Natural killer cell (primary cell): ENCODE measurements at regions not wholly inside any gene's neighbourhood (a gene's known extent, or its start where the extent isn't known, plus 50 kb on each side); places are given as distances from the start of the nearest gene placed in this dataset.

ENCODE experiments used
- ATAC-seq, 3 donors: fragments of 150-1000 bp in 2 of 3; fragments of 200-7000 bp in 1 of 3; cut with Tn5 transposase; 1 replicate in 1 of 3; 2 replicates in 2 of 3; pipeline ENCODE4 v1.10.0; 2021; ENCODE audit warnings: mild to moderate bottlenecking in 2 of 3, moderate library complexity in 2 of 3
- DNase-seq, 2 donors: peaks; one replicate each; pipeline versions ENCODE4 v3.0.0 to v3.0.0-alpha.2; 2013 to 2021; ENCODE audit warnings: mixed read lengths in 1 of 2
- H3K27ac ChIP-seq: one replicate; pipeline ENCODE4 v1.5.1; 2013; ENCODE audit warnings: mild to moderate bottlenecking, low read length
- H3K27me3 ChIP-seq: one replicate; pipeline ENCODE4 v1.6.1; 2013; ENCODE audit warnings: low read length; ENCODE audit not compliant: control insufficient read depth, insufficient read depth
- H3K36me3 ChIP-seq: one replicate; pipeline ENCODE4 v1.6.1; 2013; ENCODE audit warnings: low read length; ENCODE audit not compliant: control insufficient read depth, insufficient read depth
- H3K4me1 ChIP-seq: one replicate; pipeline ENCODE4 v1.6.1; 2013; ENCODE audit warnings: low read length; ENCODE audit not compliant: control insufficient read depth, insufficient read depth
- H3K4me3 ChIP-seq: one replicate; pipeline ENCODE4 v1.5.1; 2013; ENCODE audit warnings: low read length
- H3K9me3 ChIP-seq: one replicate; pipeline ENCODE4 v1.6.1; 2013; ENCODE audit warnings: low read length; ENCODE audit not compliant: control insufficient read depth, insufficient read depth
- H3K27ac Mint-ChIP-seq, 2 donors: one replicate each; pipeline ENCODE4 v1.8.0; 2022; ENCODE audit warnings: mild to moderate bottlenecking in 2 of 2, mixed read lengths in 2 of 2, moderate library complexity in 1 of 2
- H3K27me3 Mint-ChIP-seq, 2 donors: one replicate each; pipeline ENCODE4 v1.8.0; 2022; ENCODE audit warnings: low read depth in 2 of 2, mixed read lengths in 2 of 2
- H3K36me3 Mint-ChIP-seq: one replicate; pipeline ENCODE4 v1.8.0; 2022; ENCODE audit warnings: mixed read lengths
- H3K4me1 Mint-ChIP-seq, 2 donors: one replicate each; pipeline ENCODE4 v1.8.0; 2022; ENCODE audit warnings: mixed read lengths in 2 of 2
- H3K4me3 Mint-ChIP-seq: one replicate; pipeline ENCODE4 v1.8.0; 2022; ENCODE audit warnings: mild to moderate bottlenecking, moderate library complexity, mixed read lengths
- H3K9me3 Mint-ChIP-seq, 2 donors: one replicate each; pipeline ENCODE4 v1.8.0; 2022; ENCODE audit warnings: mixed read lengths in 2 of 2
- CTCF ChIP-seq: fragments of 200-600 bp; IDR thresholded peaks from one replicate; pipeline ENCODE4 v1.8.0; 2022; ENCODE audit warnings: antibody characterized with exemption
- WGBS: methylation state at CpG from one replicate; pipeline ENCODE4 v1.1.7; 2013; ENCODE audit warnings: missing lambda C conversion rate; ENCODE audit not compliant: insufficient coverage; 5-methylcytosine and 5-hydroxymethylcytosine counted together
- intact Hi-C: fragments of 100-400 bp; cut with micrococcal nuclease; formaldehyde crosslinking; loops from one replicate; pipeline ENCODE4 v1.14.2; 2022

GRCh38 chr2:59149271-59149670 is 908.1 kb upstream of the FANCL start:
- Mint-ChIP-seq H3K27me3 (no peaks in the 10 kb centered on the region), H3K36me3 (no peaks in the 10 kb centered on the region), H3K9me3 (peaks cover 0 to 4% of the 10 kb centered on the region in 2 donors), H3K4me3 (no peak overlapping the region), H3K4me1 (no peaks in the 10 kb centered on the region), H3K27ac (no peak overlapping the region)
- H3K27ac ChIP-seq, result no peak overlapping the region
- no peak overlapping the region for H3K4me3 ChIP-seq
- no peak for ATAC-seq
- no peak for TF ChIP-seq CTCF
- H3K27me3 ChIP-seq, result no peaks in the 10 kb centered on the region
- H3K36me3 ChIP-seq, result no peaks in the 10 kb centered on the region
- no peaks in the 10 kb centered on the region for H3K9me3 ChIP-seq
- no peaks in the 10 kb centered on the region for H3K4me1 ChIP-seq
- intact Hi-C loops, result no loop called here
- DNase-seq, result no peak

GRCh38 chr2:59112258-59112657 is 871.1 kb upstream of the FANCL start:
- no peak for TF ChIP-seq CTCF
- H3K36me3 ChIP-seq, result no peaks in the 10 kb centered on the region
- H3K4me1 Mint-ChIP-seq, result no peaks in the 10 kb centered on the region
- ATAC-seq (no peak), DNase-seq (no peak)
- intact Hi-C loops, result no loop called here
- H3K4me3 ChIP-seq, result no peak overlapping the region
- H3K36me3 Mint-ChIP-seq, result no peaks in the 10 kb centered on the region
- H3K4me3 Mint-ChIP-seq, result no peak overlapping the region
- H3K9me3 ChIP-seq, result no peaks in the 10 kb centered on the region
- no peaks in the 10 kb centered on the region for H3K27me3 Mint-ChIP-seq
- no peak overlapping the region for H3K27ac Mint-ChIP-seq
- H3K4me1 ChIP-seq, result no peaks in the 10 kb centered on the region
- no peak overlapping the region for H3K27ac ChIP-seq
- no CpG with 5 or more reads among the region's 1 CpG for WGBS
- H3K9me3 Mint-ChIP-seq, result peaks cover 0 to 8% of the 10 kb centered on the region in 2 donors
- no peaks in the 10 kb centered on the region for H3K27me3 ChIP-seq

- Histone ChIP-seq H3K27me3 (no peaks in the 10 kb centered on the region), H3K4me1 (no peaks in the 10 kb centered on the region), H3K36me3 (no peaks in the 10 kb centered on the region), H3K4me3 (no peak overlapping the region), H3K27ac (no peak overlapping the region), H3K9me3 (peaks cover 6% of the 10 kb centered on the region)
- no peak for ATAC-seq
- H3K9me3 Mint-ChIP-seq, result peaks cover 9 to 17% of the 10 kb centered on the region in 2 donors
- intact Hi-C loops, result no loop called here
- H3K4me3 Mint-ChIP-seq, result no peak overlapping the region
- no peaks in the 10 kb centered on the region for H3K27me3 Mint-ChIP-seq
- no peak overlapping the region for H3K27ac Mint-ChIP-seq
- no peak for TF ChIP-seq CTCF
- WGBS, result 38% methylated on average over 2 of the region's 2 CpGs
- peaks cover 7% of the 10 kb centered on the region for H3K36me3 Mint-ChIP-seq
- no peak for DNase-seq
- H3K4me1 Mint-ChIP-seq, result no peaks in the 10 kb centered on the region
These were observed 855.8 kb upstream of the FANCL start for GRCh38 chr2:59096973-59097372.

GRCh38 chr2:59093571-59093970 is 852.4 kb upstream of the FANCL start:
- no peaks in the 10 kb centered on the region for H3K36me3 Mint-ChIP-seq

More at GRCh38 chr2:59093571-59093970, 852.4 kb upstream of the FANCL start:
- Histone ChIP-seq H3K4me1 (no peaks in the 10 kb centered on the region), H3K27ac (no peak overlapping the region), H3K4me3 (no peak overlapping the region), H3K27me3 (no peaks in the 10 kb centered on the region), H3K36me3 (no peaks in the 10 kb centered on the region), H3K9me3 (peaks cover 3% of the 10 kb centered on the region)
- H3K9me3 Mint-ChIP-seq, result peaks cover 6 to 10% of the 10 kb centered on the region in 2 donors
- intact Hi-C loops, result no loop called here
- no peak overlapping the region for H3K27ac Mint-ChIP-seq
- no peaks in the 10 kb centered on the region for H3K4me1 Mint-ChIP-seq
- H3K4me3 Mint-ChIP-seq, result no peak overlapping the region
- WGBS, result 41% methylated on average over 4 of the region's 4 CpGs
- no peak for ATAC-seq
- H3K27me3 Mint-ChIP-seq, result no peaks in the 10 kb centered on the region
- no peak for DNase-seq
- no peak for TF ChIP-seq CTCF
